ENCODE measurements at regions not wholly inside any gene's neighbourhood (a gene's known extent, or its start where the extent isn't known, plus 50 kb on each side); places are given as distances from the start of the nearest gene placed in this dataset.

GRCh38 chr4:128350449-128351045, 62.9 kb upstream of the PGRMC2 start:
- DNase-seq = no peak

DNA sequence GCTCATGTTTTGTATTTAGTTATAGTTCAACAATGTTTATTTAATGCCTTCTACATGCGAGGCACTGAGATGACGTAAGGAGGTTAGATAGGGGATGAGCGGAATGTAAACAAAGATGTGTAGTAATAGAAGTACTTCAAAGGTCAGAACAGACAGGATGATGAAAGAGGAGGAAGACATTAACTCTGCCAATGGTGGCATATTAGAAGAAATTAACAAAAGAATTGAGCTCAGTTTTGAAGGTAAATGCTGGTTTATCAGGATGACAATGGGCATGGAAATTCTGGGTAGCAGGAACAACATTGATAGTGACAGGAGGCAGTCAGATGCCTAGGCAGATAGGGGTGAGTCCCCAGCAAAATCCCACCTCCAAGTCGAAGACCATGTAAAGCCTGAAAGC, 62.3 kb upstream of the PGRMC2 start:
- no peak for DNase-seq

DNA sequence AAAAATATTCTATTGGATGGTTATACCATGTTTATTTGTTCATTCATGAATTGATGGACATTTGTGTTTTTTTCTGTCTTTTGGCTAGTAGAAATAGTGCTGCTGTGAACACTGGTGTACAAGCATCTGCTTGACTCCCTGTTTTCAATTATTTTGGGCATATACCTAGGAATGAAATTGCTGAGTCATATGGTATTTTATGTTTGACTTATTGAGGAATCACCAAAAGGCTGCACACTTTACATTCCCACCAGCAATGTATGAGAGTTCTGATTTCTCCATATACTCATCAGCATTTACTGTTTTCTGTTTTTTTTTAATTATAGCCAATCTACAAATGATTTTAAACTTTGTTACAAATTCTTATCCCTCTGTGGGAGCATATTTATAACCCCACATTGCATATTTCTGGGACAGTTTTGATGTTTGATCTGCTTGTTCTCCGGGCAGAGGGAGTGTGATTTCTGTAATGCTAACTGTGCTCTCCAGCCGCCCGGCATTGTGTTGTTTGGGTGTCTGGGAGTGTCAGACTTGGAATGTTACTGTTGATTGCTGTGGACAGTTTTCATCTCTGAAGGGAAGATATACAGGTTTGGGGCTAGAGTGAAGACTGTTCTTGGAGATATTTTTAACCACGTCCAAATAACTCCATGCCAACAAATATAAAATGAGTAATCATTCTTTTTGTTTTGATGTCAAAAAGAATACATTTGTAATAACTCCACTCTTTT, 60.5 kb upstream of the PGRMC2 start:
- no peak for DNase-seq

DNA sequence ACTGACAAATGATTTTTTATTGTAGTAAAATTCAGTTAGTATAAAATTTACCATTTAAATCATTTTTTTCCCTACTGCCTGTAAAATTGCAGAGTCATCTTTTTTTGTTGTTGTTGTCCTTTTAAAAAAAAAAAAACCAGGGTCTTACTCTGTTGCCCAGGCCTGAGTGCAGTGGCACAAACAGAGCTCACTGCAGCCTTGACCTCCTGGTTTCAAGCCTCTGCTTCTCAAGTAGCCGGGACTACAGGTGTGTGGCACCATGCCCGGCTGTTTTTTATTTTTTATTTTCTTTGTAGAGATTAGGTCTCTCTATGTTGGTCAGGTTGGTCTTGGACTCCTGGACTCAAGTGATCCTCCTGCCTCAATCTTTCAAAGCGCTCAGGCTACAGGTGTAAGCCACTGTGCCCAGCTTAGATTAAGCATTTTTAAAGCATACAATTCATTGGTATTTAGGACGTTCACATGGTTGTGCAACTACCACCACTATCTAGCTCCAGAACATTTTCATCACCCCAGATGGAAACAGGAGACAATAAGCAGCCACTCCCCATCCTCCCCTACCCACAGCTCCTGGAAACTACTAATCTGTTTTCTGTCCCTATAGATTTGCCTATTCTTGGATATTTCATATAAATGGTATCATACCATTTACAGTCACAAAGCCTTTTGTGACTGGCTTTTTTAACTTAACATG, 59.7 kb upstream of the PGRMC2 start:
- DNase-seq = no peak

GRCh38 chr4:128346054-128346716, 58.6 kb upstream of the PGRMC2 start:
- DNase-seq = no peak

DNA sequence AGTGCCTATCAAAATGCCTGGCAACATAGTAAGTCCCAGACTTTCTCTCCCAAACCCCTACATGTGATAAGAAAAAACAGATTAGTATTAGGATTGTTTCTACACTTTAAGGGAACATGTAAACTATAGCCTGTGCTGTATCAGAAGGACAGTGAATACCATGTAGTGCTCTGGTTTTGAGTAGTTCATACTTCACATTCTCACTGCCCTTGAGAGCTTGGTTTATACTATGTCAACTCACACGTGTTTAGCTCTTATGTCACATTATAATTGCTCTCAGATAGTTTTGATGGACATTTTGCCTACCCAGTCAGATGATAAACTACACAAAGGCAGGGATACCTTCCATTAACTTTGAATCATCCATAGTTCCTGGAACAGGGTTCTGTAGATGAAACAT, 58.0 kb upstream of the PGRMC2 start:
- DNase-seq = no peak

DNA sequence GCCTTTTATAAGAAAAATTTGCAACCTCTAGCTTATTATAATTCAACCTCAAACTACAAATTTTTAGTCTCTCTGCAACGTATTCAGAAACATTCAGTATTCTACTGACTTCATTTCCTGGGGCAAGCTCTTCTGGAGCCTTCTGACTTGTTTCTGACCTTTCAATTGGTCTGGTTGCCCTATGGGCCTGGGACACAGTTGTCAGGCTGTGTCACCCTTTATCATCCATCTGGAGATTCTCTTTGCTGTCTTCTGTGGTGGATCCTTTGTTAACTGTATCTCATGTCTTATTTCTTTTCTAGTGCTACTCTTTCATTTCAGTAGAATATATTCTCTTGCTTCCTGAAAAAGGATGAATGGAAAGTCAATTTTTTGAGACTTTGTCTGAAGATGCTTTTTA, 55.1 kb upstream of the PGRMC2 start:
- DNase-seq = no peak

- DNase-seq = no peak
These were observed 54.0 kb upstream of the PGRMC2 start for GRCh38 chr4:128341634-128342033.

DNA sequence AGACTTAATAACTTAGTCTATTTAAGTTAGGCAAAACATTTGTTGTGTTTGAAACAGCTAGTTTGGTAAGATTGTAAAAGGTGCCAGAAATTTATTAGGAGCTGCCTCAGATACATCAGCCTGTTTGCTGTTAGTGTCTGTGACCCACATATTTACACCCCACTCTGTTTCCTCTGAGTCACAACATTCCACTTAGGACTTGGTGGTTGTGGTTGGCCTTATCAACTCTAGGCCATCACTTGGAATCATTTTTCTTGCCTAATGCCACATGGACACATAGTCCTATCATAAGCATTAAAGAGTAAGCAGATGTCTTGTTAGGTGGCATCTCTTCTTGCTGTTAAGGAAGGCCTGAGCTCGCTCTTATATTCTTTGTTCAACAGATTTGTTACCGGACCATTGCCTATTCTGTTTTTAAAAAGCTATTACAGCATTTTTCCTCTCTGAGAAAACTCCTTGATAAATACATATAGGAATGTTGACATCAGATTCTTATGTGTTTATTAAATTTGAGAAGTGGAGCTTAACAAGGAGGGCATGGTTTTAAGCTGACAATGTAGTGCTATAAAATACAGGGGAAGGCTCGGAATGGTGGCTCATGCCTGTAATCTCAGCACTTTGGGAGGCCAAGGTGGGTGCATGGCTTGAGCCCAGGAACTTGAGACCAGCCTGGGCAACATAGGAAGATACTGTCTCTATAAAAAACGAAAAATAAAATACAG, 51.2 kb upstream of the PGRMC2 start:
- no peak for DNase-seq

GRCh38 chr4:128337863-128338262, 50.2 kb upstream of the PGRMC2 start:
- DNase-seq = no peak

Measured in stimulated activated CD4-positive, alpha-beta T cell treated with anti-CD3 and anti-CD28 coated beads, Interleukin-15, amount 100 ng/mL, for 24 hours (primary cell).